ENCODE measurements at regions not wholly inside any gene's neighbourhood (a gene's known extent, or its start where the extent isn't known, plus 50 kb on each side); places are given as distances from the start of the nearest gene placed in this dataset.

DNA sequence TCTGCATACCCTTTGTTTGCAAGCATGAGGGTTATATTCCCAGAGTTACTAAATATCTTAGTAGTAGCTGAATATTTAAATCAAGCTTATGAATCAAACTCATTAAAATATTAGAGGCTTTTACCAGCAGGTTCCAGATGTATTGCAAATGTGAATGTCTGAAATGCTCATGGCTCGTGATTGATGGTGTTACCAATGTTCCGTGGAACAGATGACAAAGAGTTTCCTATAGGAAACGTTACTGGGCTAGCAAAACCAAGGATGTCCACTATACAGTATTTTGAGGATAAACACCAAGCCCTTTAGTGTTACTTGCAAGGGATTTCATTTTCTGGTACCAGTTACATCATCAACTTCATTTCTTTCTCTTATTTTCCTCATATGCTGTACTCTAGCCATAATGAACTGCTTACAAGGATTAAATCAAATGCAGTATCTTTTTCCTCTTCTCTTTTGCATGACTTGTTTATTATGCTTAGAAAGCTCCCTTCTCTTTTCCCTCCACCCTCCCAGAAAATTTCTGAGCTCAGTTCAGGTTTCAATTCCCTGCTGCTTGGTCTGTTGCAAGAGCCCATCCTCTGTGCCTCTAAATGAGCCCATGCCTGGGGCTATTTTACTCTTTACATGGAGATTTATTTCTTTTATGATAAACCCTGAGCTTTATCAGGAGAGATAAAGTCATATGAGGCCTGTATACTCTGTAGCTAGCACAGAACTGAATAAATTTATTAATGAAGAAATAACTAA, 1537.1 kb upstream of the GOT2 start:
- Histone ChIP-seq H3K27ac (no peak overlapping the region), H3K27me3 (no peaks in the 10 kb centered on the region), H3K9me3 (no peaks in the 10 kb centered on the region), H3K4me1 (ENCODE audit: insufficient read depth) (no peaks in the 10 kb centered on the region), H3K36me3 (no peaks in the 10 kb centered on the region), H3K4me3 (no peak overlapping the region)
- TF ChIP-seq, protein P1, sequence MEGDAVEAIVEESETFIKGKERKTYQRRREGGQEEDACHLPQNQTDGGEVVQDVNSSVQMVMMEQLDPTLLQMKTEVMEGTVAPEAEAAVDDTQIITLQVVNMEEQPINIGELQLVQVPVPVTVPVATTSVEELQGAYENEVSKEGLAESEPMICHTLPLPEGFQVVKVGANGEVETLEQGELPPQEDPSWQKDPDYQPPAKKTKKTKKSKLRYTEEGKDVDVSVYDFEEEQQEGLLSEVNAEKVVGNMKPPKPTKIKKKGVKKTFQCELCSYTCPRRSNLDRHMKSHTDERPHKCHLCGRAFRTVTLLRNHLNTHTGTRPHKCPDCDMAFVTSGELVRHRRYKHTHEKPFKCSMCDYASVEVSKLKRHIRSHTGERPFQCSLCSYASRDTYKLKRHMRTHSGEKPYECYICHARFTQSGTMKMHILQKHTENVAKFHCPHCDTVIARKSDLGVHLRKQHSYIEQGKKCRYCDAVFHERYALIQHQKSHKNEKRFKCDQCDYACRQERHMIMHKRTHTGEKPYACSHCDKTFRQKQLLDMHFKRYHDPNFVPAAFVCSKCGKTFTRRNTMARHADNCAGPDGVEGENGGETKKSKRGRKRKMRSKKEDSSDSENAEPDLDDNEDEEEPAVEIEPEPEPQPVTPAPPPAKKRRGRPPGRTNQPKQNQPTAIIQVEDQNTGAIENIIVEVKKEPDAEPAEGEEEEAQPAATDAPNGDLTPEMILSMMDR (IDR thresholded peaks at IDR 0.05) = no peak
- no peak for TF ChIP-seq EP300 (IDR thresholded peaks at IDR 0.05)
- TF ChIP-seq POLR2A (IDR thresholded peaks at IDR 0.05) = no peak
- intact Hi-C loops (cut with DNase I) = no loop called here
- WGBS, 3 donors = 48 to 64% (median 52%) methylated on average over 3 of the region's 3 CpGs
- DNase-seq = no peak

DNA sequence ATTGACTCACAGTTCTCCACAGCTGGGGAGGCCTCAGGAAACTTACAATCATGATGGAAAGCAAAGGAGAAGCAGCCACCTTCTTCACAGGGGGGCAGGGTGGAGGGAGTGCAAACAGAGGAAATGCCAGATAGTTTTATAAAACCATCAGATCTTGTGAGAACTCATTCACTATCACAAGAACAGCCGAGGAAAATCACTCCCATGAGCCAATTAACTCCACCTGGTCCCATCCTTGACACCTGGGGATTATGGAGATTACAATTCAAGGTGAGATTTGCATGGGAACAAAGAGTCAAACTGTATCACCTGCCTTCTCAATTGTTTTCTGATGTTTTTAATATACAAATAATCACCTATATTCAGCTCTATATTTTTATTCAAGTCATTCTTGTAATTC, 1527.3 kb upstream of the GOT2 start:
- no peak overlapping the region for H3K27ac ChIP-seq
- no peaks in the 10 kb centered on the region for H3K9me3 ChIP-seq
- H3K4me1 ChIP-seq (ENCODE audit: insufficient read depth) = no peaks in the 10 kb centered on the region
- 29 to 39% (median 30%) methylated on average over 1 of the region's 1 CpG for WGBS, 3 donors
- no peaks in the 10 kb centered on the region for H3K27me3 ChIP-seq
- TF ChIP-seq, protein P1 (IDR thresholded peaks at IDR 0.05) = no peak
- TF ChIP-seq POLR2A (IDR thresholded peaks at IDR 0.05) (no peak), EP300 (IDR thresholded peaks at IDR 0.05) (no peak)
- intact Hi-C loops (cut with DNase I) = no loop called here
- no peak overlapping the region for H3K4me3 ChIP-seq
- H3K36me3 ChIP-seq = no peaks in the 10 kb centered on the region
- DNase-seq = no peak

GRCh38 chr16:60259956-60260355, 1525.8 kb upstream of the GOT2 start:
- no peak for DNase-seq
- Histone ChIP-seq H3K9me3 (no peaks in the 10 kb centered on the region), H3K4me1 (ENCODE audit: insufficient read depth) (no peaks in the 10 kb centered on the region), H3K27me3 (no peaks in the 10 kb centered on the region), H3K4me3 (no peak overlapping the region), H3K27ac (no peak overlapping the region), H3K36me3 (no peaks in the 10 kb centered on the region)
- TF ChIP-seq, protein P1 (IDR thresholded peaks at IDR 0.05) = no peak
- no peak for TF ChIP-seq EP300 (IDR thresholded peaks at IDR 0.05)
- no peak for TF ChIP-seq POLR2A (IDR thresholded peaks at IDR 0.05)
- 90 to 93% (median 92%) methylated on average over 2 of the region's 2 CpGs for WGBS, 3 donors
- intact Hi-C loops (cut with DNase I) = no loop called here

DNA sequence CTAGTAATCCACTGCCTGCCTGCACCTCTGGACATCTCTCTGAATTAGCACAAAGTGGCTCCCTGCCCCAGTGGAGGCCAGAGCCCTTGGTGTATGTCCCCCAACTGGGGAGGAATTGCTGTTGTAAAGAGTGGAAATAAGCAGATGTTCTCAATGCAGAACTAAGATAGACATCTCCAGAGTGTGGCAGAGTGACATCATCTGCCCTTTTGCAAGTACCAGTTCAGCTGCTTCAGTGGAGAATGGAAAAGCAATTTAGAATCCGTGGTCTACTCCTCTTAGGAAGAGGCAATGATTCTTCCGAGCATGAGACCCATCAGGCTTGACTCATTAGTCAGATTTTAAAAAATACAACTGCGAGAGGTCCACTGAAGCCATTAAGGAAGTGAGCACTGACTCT, 1512.0 kb upstream of the GOT2 start:
- no peak for DNase-seq
- no peaks in the 10 kb centered on the region for H3K27me3 ChIP-seq
- H3K27ac ChIP-seq = no peak overlapping the region
- intact Hi-C loops (cut with DNase I) = no loop called here
- H3K4me3 ChIP-seq = no peak overlapping the region
- no peaks in the 10 kb centered on the region for H3K4me1 ChIP-seq (ENCODE audit: insufficient read depth)
- H3K36me3 ChIP-seq = no peaks in the 10 kb centered on the region
- no peaks in the 10 kb centered on the region for H3K9me3 ChIP-seq
- WGBS, 3 donors = 78 to 86% (median 82%) methylated on average over 3 of the region's 3 CpGs
- TF ChIP-seq, protein P1 (IDR thresholded peaks at IDR 0.05) = no peak
- TF ChIP-seq POLR2A (IDR thresholded peaks at IDR 0.05) = no peak
- TF ChIP-seq EP300 (IDR thresholded peaks at IDR 0.05) = no peak

All from ovary (tissue), 7 donors.